Gastrocnemius medialis (tissue), 4 donors: ENCODE measurements at regions not wholly inside any gene's neighbourhood (a gene's known extent, or its start where the extent isn't known, plus 50 kb on each side); places are given as distances from the start of the nearest gene placed in this dataset.

Experiments used
- ATAC-seq, 2 donors: fragments of 150-250 bp; one replicate each; pipeline ENCODE4 v1.9.1; 2016
- DNase-seq, 2 donors: peaks; one replicate each; pipeline ENCODE4 v3.0.0-alpha.2; 2019
- H3K27ac ChIP-seq, 4 donors: fragments of 200-600 bp; sonication (generic); 1 replicate in 1 of 4; 2 replicates in 3 of 4; pipeline ENCODE4 v1.5.1; 2016 to 2018; ENCODE audit warnings: mild to moderate bottlenecking in 2 of 4, moderate library complexity in 1 of 4
- H3K27me3 ChIP-seq, 3 donors: fragments of 200-600 bp; sonication (generic) in 2 of 3; 1 replicate in 1 of 3; 2 replicates in 2 of 3; pipeline versions ENCODE4 v1.5.1 to v1.6.0; 2016 to 2019; ENCODE audit warnings: mild to moderate bottlenecking in 1 of 3, moderate library complexity in 1 of 3
- H3K36me3 ChIP-seq, 2 donors: fragments of 200-600 bp; sonication (generic) in 1 of 2; one replicate each; pipeline ENCODE4 v1.5.1; 2017 to 2018
- H3K4me1 ChIP-seq, 2 donors: fragments of 200-600 bp; sonication (generic) in 1 of 2; one replicate each; pipeline ENCODE4 v1.5.1; 2016 to 2017; ENCODE audit warnings: mild to moderate bottlenecking in 2 of 2
- H3K4me3 ChIP-seq, 4 donors: fragments of 200-600 bp; sonication (generic) in 3 of 4; 1 replicate in 1 of 4; 2 replicates in 3 of 4; pipeline ENCODE4 v1.5.1; 2016 to 2019; ENCODE audit warnings: mild to moderate bottlenecking in 2 of 4
- H3K9me3 ChIP-seq, 3 donors: fragments of 200-600 bp; sonication (generic) in 2 of 3; 1 replicate in 1 of 3; 2 replicates in 2 of 3; pipeline ENCODE4 v1.5.1; 2016 to 2019
- POLR2A ChIP-seq, 2 donors: fragments of 450-650 bp; IDR thresholded peaks; one replicate each; pipeline ENCODE4 v1.6.1; 2017; ENCODE audit warnings: antibody characterized with exemption in 2 of 2, mild to moderate bottlenecking in 2 of 2, moderate library complexity in 2 of 2
- in situ Hi-C, 4 donors: fragments of 200-750 bp; cut with MboI; loops; one replicate each; pipeline versions ENCODE4 v1.15.0 to v1.8.0; 2017; ENCODE audit warnings: low sequenced_read_pairs in 4 of 4
- intact Hi-C: fragments of 100-400 bp; cut with DNase I; formaldehyde crosslinking; loops from one replicate; pipeline ENCODE4 v1.15.1; 2023; ENCODE audit warnings: low total_unique reads
- TF ChIP-seq, protein P1 (sequence below), 5 experiments: fragments of 450-650 bp in 3 of 5; fragments of 200-600 bp in 2 of 5; sonication (generic) in 2 of 5; IDR thresholded peaks in 4 of 5; conservative IDR thresholded peaks in 1 of 5; 1 replicate in 4 of 5; 2 replicates in 1 of 5; pipeline ENCODE4 v1.5.1; 2016 to 2019; ENCODE audit warnings: antibody characterized with exemption in 5 of 5, mild to moderate bottlenecking in 3 of 5, moderate library complexity in 3 of 5

DNA sequence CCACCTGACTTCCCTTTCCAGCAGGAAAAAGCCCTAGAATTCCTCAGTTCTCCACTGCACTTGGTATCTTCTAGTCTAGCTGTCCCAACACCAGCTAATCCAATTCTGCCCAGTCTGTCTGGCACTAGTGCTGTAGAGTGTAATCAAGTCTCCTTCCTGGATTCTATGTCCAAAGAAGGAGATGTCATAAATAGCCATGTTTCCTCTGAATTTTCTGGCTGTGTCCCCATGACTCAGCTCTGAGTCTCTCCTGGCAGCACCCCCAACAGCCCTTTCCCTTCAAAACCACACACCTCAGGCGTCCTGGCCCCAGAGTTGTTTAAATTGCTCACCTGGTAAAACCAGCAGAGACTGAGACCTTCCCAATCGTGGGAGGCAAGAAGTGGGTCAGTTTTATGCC is 197.2 kb downstream of the GRXCR1 start:
- Histone ChIP-seq H3K4me1 (no peaks in the 10 kb centered on the region), H3K27ac (no peak overlapping the region), H3K4me3 (no peak overlapping the region), H3K27me3 (no peaks in the 10 kb centered on the region), H3K36me3 (no peaks in the 10 kb centered on the region), H3K9me3 (no peaks in the 10 kb centered on the region)
- TF ChIP-seq, protein P1, sequence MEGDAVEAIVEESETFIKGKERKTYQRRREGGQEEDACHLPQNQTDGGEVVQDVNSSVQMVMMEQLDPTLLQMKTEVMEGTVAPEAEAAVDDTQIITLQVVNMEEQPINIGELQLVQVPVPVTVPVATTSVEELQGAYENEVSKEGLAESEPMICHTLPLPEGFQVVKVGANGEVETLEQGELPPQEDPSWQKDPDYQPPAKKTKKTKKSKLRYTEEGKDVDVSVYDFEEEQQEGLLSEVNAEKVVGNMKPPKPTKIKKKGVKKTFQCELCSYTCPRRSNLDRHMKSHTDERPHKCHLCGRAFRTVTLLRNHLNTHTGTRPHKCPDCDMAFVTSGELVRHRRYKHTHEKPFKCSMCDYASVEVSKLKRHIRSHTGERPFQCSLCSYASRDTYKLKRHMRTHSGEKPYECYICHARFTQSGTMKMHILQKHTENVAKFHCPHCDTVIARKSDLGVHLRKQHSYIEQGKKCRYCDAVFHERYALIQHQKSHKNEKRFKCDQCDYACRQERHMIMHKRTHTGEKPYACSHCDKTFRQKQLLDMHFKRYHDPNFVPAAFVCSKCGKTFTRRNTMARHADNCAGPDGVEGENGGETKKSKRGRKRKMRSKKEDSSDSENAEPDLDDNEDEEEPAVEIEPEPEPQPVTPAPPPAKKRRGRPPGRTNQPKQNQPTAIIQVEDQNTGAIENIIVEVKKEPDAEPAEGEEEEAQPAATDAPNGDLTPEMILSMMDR (IDR thresholded peaks at IDR 0.05 in 4 of 5, conservative IDR thresholded peaks at IDR 0.05 in 1 of 5), result no peak
- no peak for TF ChIP-seq POLR2A (IDR thresholded peaks at IDR 0.05)
- ATAC-seq (no peak), DNase-seq (no peak)
- in situ Hi-C loops, result no loop called here
- intact Hi-C loops, result loop anchor here (10.0 kb wide), 1 partner anchor 635 kb away; no protein-coding TSS in a partner anchor

- DNase-seq, result no peak
- Histone ChIP-seq H3K36me3 (no peaks in the 10 kb centered on the region), H3K9me3 (no peaks in the 10 kb centered on the region), H3K27me3 (no peaks in the 10 kb centered on the region), H3K4me1 (no peaks in the 10 kb centered on the region), H3K4me3 (no peak overlapping the region), H3K27ac (no peak overlapping the region)
- no peak for TF ChIP-seq POLR2A (IDR thresholded peaks at IDR 0.05)
- TF ChIP-seq, protein P1 (IDR thresholded peaks at IDR 0.05 in 4 of 5, conservative IDR thresholded peaks at IDR 0.05 in 1 of 5), result no peak
- ATAC-seq, result no peak
- in situ Hi-C loops (no loop called here), intact Hi-C loops (no loop called here)
These were observed 210.5 kb downstream of the GRXCR1 start for GRCh38 chr4:43103048-43103447.

DNA sequence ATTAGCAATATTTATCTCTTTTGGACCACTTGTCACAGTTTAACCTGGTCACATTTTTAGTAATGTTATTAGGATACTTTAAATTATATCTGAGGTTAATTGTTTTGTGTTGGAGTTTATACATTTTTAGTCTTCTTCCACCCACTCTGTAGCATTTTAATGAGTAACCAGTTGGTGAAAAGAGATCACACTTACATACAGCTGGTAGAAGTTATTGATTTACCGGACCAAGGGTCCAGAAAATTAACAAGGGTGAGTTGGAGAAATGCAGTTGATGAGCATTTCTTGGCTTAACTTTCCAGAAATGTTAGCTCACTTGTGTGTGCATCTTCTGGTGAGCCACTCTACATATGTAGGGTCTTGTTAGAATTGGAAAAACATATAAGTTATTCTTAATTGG is 219.6 kb downstream of the GRXCR1 start:
- ATAC-seq, result no peak
- DNase-seq, result no peak
- no peaks in the 10 kb centered on the region for H3K4me1 ChIP-seq
- H3K36me3 ChIP-seq, result no peaks in the 10 kb centered on the region
- H3K4me3 ChIP-seq, result no peak overlapping the region
- H3K9me3 ChIP-seq, result no peaks in the 10 kb centered on the region
- H3K27ac ChIP-seq, result no peak overlapping the region
- H3K27me3 ChIP-seq, result no peaks in the 10 kb centered on the region
- intact Hi-C loops (no loop called here), in situ Hi-C loops (no loop called here)
- TF ChIP-seq POLR2A (IDR thresholded peaks at IDR 0.05), result no peak
- TF ChIP-seq, protein P1 (IDR thresholded peaks at IDR 0.05 in 4 of 5, conservative IDR thresholded peaks at IDR 0.05 in 1 of 5), result no peak

GRCh38 chr4:43113196-43113595 is 220.7 kb downstream of the GRXCR1 start:
- H3K27ac ChIP-seq, result no peak overlapping the region
- no peak for TF ChIP-seq POLR2A (IDR thresholded peaks at IDR 0.05)
- TF ChIP-seq, protein P1 (IDR thresholded peaks at IDR 0.05 in 4 of 5, conservative IDR thresholded peaks at IDR 0.05 in 1 of 5), result no peak
- DNase-seq (no peak), ATAC-seq (no peak)
- in situ Hi-C loops, result no loop called here
- H3K27me3 ChIP-seq, result no peaks in the 10 kb centered on the region
- no peak overlapping the region for H3K4me3 ChIP-seq
- H3K9me3 ChIP-seq, result no peaks in the 10 kb centered on the region
- intact Hi-C loops, result no loop called here
- no peaks in the 10 kb centered on the region for H3K36me3 ChIP-seq
- H3K4me1 ChIP-seq, result no peaks in the 10 kb centered on the region

DNA sequence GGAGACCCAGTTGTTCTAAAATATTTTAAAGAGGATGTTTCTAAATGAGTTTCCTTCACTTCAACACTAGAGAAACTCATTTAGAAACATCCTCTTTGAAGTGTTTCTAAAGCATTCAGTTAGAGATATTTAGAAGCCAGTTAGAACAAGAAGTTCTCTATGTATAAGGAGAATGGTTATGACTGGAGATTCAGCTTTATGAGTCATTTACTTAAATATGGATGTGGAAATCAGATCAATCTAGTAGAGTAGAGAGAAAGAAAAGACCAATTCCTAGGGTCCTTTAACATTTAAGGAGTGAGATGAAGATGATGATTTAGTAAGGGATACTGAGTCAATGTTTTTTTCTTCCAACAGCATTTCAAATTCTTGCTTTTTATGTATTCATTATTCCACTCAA is 234.1 kb downstream of the GRXCR1 start:
- Histone ChIP-seq H3K4me1 (no peaks in the 10 kb centered on the region), H3K36me3 (no peaks in the 10 kb centered on the region), H3K27me3 (no peaks in the 10 kb centered on the region), H3K4me3 (no peak overlapping the region), H3K27ac (no peak overlapping the region), H3K9me3 (no peaks in the 10 kb centered on the region)
- in situ Hi-C loops, result no loop called here
- DNase-seq (no peak), ATAC-seq (no peak)
- intact Hi-C loops, result no loop called here
- TF ChIP-seq, protein P1 (IDR thresholded peaks at IDR 0.05 in 4 of 5, conservative IDR thresholded peaks at IDR 0.05 in 1 of 5), result no peak
- TF ChIP-seq POLR2A (IDR thresholded peaks at IDR 0.05), result no peak
